HCT116 (cell line): ENCODE measurements at regions not wholly inside any gene's neighbourhood (a gene's known extent, or its start where the extent isn't known, plus 50 kb on each side); places are given as distances from the start of the nearest gene placed in this dataset.
"Not testable (repeated sequence)": the region's sequence is repeated elsewhere in the genome, so short reads cannot be mapped to it uniquely, and the experiment has no call there.

Source experiments
- ATF3 ChIP-seq: IDR thresholded peaks from 2 replicates; pipeline ENCODE4 v1.6.1; 2012
- CTCF ChIP-seq, 3 experiments: fragments of 200-600 bp in 1 of 3; sonication (generic) in 1 of 3; IDR thresholded peaks in 2 of 3; conservative IDR thresholded peaks in 1 of 3; 2 replicates each; pipeline ENCODE4 v1.5.1; 2012 to 2017; ENCODE audit warnings: low read depth in 2 of 3, low read length in 2 of 3, antibody characterized with exemption in 1 of 3, borderline replicate concordance in 1 of 3, control low read depth in 1 of 3, mild to moderate bottlenecking in 1 of 3, mixed read lengths in 1 of 3, mixed run types in 1 of 3, moderate library complexity in 1 of 3; ENCODE audit not compliant: insufficient read depth in 1 of 3
- POLR2AphosphoS5 ChIP-seq: IDR thresholded peaks from 2 replicates; pipeline ENCODE4 v1.6.1; 2011; ENCODE audit warnings: mild to moderate bottlenecking, low read depth, low read length, moderate library complexity
- ZNF274 ChIP-seq: fragments of 200-500 bp; sonication (Bioruptor generic); IDR thresholded peaks from 2 replicates; pipeline ENCODE4 v1.6.1; 2014; ENCODE audit warnings: mild to moderate bottlenecking, low read depth, low read length, inconsistent platforms

- TF ChIP-seq ATF3; CTCF (IDR thresholded peaks at IDR 0.05 in 2 of 3, conservative IDR thresholded peaks at IDR 0.05 in 1 of 3; ENCODE audit: borderline replicate concordance in 1 of 3, insufficient read depth in 1 of 3, low read depth in 2 of 3, low read length in 2 of 3); ZNF274; POLR2AphosphoS5: not testable (repeated sequence)
These were observed 103.7 kb downstream of the PROP1 start for GRCh38 chr5:177892357-177892665.
